ENCODE measurements at regions not wholly inside any gene's neighbourhood (a gene's known extent, or its start where the extent isn't known, plus 50 kb on each side); places are given as distances from the start of the nearest gene placed in this dataset.

DNA sequence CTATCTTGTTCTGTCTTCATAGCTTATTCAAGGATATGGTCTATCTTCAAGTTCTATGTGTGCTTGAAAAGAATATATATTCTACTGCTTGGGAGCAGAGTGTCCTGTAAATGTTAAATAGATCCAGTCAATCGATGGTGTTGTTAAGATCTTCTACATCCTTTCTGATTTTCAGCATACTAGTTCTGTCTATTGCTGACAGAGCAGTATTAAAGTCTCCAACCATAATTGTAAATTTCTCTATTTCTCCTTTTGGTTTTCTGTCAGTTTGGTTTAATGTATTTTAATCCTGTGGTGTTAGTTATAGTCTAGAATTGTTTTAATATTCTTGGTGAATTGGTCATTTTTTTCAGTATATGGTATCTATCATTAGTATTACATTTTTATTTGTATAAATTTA lies 124.0 kb upstream of the COX7C start:
- TF ChIP-seq, protein P1, sequence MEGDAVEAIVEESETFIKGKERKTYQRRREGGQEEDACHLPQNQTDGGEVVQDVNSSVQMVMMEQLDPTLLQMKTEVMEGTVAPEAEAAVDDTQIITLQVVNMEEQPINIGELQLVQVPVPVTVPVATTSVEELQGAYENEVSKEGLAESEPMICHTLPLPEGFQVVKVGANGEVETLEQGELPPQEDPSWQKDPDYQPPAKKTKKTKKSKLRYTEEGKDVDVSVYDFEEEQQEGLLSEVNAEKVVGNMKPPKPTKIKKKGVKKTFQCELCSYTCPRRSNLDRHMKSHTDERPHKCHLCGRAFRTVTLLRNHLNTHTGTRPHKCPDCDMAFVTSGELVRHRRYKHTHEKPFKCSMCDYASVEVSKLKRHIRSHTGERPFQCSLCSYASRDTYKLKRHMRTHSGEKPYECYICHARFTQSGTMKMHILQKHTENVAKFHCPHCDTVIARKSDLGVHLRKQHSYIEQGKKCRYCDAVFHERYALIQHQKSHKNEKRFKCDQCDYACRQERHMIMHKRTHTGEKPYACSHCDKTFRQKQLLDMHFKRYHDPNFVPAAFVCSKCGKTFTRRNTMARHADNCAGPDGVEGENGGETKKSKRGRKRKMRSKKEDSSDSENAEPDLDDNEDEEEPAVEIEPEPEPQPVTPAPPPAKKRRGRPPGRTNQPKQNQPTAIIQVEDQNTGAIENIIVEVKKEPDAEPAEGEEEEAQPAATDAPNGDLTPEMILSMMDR (IDR thresholded peaks at IDR 0.05), result no peak
- TF ChIP-seq POLR2A (IDR thresholded peaks at IDR 0.05), result no peak
